ENCODE measurements at regions not wholly inside any gene's neighbourhood (a gene's known extent, or its start where the extent isn't known, plus 50 kb on each side); places are given as distances from the start of the nearest gene placed in this dataset.

- TF ChIP-seq CTCF (IDR thresholded peaks at IDR 0.05; ENCODE audit: insufficient read depth, low read length) (no peak), POLR2AphosphoS5 (IDR thresholded peaks at IDR 0.05; ENCODE audit: low read depth) (no peak), SPI1 (IDR thresholded peaks at IDR 0.05; ENCODE audit: borderline replicate concordance, low read depth) (no peak), REST (IDR thresholded peaks at IDR 0.05; ENCODE audit: insufficient replicate concordance, low read depth) (no peak)
These were observed 88.7 kb downstream of the TENT5C start for GRCh38 chr1:117694543-117694942.

All from HL-60 (cell line).